Dendritic cell treated with granulocyte-macrophage colony-stimulating factor and Interleukin-4, amounts not matched to agents 40 ng/mL and 50 ng/mL, for 4 days (primary cell): ENCODE measurements at regions not wholly inside any gene's neighbourhood (a gene's known extent, or its start where the extent isn't known, plus 50 kb on each side); places are given as distances from the start of the nearest gene placed in this dataset.

ENCODE experiments used
- H3K27ac Mint-ChIP-seq: one replicate; pipeline ENCODE4 v1.8.0; 2022; ENCODE audit warnings: mild to moderate bottlenecking, mixed read lengths
- H3K27me3 Mint-ChIP-seq: one replicate; pipeline ENCODE4 v1.8.0; 2022; ENCODE audit warnings: mild to moderate bottlenecking, mixed read lengths
- H3K36me3 Mint-ChIP-seq: one replicate; pipeline ENCODE4 v1.8.0; 2022; ENCODE audit warnings: low read depth, mixed read lengths
- H3K4me1 Mint-ChIP-seq: one replicate; pipeline ENCODE4 v1.8.0; 2022; ENCODE audit warnings: low read depth, mixed read lengths
- H3K4me3 Mint-ChIP-seq: one replicate; pipeline ENCODE4 v1.8.0; 2022; ENCODE audit warnings: mild to moderate bottlenecking, moderate library complexity, mixed read lengths
- H3K9me3 Mint-ChIP-seq: one replicate; pipeline ENCODE4 v1.8.0; 2022; ENCODE audit warnings: mixed read lengths
- intact Hi-C: fragments of 100-400 bp; cut with micrococcal nuclease; formaldehyde crosslinking; loops from one replicate; pipeline ENCODE4 v1.15.0; 2022

DNA sequence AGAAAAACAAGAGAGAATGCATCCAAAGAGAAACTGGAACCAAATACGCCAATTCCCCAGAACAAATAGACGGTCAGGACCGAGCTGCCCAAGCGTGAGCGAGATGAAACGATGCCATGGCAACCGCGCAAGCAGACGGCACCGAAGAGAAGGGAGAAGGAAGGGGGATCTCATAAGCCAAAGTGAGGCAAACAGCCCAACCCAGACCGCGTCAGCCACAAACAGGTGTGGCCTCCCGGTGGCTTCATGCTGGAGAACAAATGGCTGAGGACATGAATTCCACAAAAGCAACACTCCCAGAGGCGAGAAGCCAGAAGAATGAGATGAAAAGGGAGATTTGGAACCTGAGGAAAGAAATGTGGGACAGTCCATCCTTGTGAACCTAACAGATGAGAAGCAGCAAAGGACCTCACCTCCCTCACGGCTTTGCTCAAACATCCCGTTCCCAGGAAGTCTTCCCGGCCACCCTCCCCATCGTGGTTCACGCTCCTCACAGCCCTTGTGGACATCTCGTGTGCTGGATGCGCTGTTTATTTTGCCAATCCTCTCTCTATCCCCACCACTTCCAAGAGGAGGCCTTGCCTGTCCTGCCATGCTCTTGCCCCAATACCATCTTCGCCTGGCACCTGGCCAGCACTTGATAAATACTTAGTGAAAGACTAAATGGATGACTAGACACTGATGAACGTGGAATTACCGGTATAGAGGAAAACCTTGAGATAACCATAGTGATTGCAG is 89.1 kb upstream of the RTL6 start:
- Mint-ChIP-seq H3K9me3 (peaks cover 8% of the 10 kb centered on the region), H3K4me1 (peaks cover 12% of the 10 kb centered on the region), H3K27ac (no peak overlapping the region), H3K27me3 (peaks cover 37% of the 10 kb centered on the region), H3K36me3 (no peaks in the 10 kb centered on the region), H3K4me3 (no peak overlapping the region)
- intact Hi-C loops, result no loop called here

- no peak overlapping the region for H3K27ac Mint-ChIP-seq
- peaks cover 7% of the 10 kb centered on the region for H3K4me1 Mint-ChIP-seq
- H3K36me3 Mint-ChIP-seq, result no peaks in the 10 kb centered on the region
- peaks cover 8% of the 10 kb centered on the region for H3K9me3 Mint-ChIP-seq
- intact Hi-C loops, result no loop called here
- H3K27me3 Mint-ChIP-seq, result peaks cover 39% of the 10 kb centered on the region
- H3K4me3 Mint-ChIP-seq, result no peak overlapping the region
Observed at GRCh38 chr22:44586351-44586990, 88.4 kb upstream of the RTL6 start.

- Mint-ChIP-seq H3K36me3 (no peaks in the 10 kb centered on the region), H3K27me3 (peaks cover 39% of the 10 kb centered on the region), H3K4me1 (peaks cover 7% of the 10 kb centered on the region), H3K27ac (no peak overlapping the region), H3K9me3 (peaks cover 8% of the 10 kb centered on the region), H3K4me3 (no peak overlapping the region)
- intact Hi-C loops, result no loop called here
Observed at GRCh38 chr22:44585559-44586350, 87.7 kb upstream of the RTL6 start.

GRCh38 chr22:44584256-44584902 is 86.3 kb upstream of the RTL6 start:
- Mint-ChIP-seq H3K27me3 (peaks cover 39% of the 10 kb centered on the region), H3K36me3 (no peaks in the 10 kb centered on the region), H3K9me3 (peaks cover 5% of the 10 kb centered on the region), H3K27ac (no peak overlapping the region), H3K4me3 (no peak overlapping the region), H3K4me1 (peaks cover 7% of the 10 kb centered on the region)
- intact Hi-C loops, result no loop called here

- Mint-ChIP-seq H3K4me1 (peaks cover 7% of the 10 kb centered on the region), H3K9me3 (no peaks in the 10 kb centered on the region), H3K4me3 (no peak overlapping the region), H3K27ac (no peak overlapping the region), H3K36me3 (no peaks in the 10 kb centered on the region), H3K27me3 (peaks cover 40% of the 10 kb centered on the region)
- intact Hi-C loops, result no loop called here
Observed at GRCh38 chr22:44583854-44584253, 85.8 kb upstream of the RTL6 start.

DNA sequence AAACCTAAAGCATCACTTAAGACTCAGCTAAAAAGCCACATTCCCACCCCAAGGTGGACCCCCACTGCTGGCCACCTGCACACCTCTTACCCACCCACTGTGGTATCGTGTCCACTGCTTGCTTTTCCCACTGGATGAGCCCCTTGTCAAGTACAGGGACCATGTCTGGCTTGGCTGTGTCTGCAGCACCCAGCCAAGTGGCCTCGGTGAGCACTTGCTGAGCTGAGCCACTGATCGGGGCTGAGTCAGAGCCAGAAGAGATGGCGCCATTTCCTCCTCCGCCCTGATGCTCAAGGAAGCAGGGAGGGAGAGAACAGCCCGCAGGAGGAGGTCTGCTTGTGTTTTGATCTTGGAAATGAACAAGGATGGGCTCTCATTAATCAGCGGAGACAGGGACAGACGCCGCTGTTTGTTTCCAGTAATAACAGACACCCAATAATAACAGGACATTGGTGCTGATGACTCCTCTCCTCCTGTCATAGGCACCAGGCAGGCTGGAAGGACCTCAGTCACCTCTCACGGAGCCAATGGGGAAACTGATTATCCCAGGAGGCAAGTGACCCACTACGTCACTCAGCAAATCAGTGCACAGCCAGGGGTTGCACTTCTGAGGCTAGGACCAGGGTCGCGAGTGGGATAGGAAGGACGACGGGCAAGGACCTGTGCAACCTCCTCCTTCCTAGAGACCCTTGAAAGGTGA is 85.2 kb upstream of the RTL6 start:
- intact Hi-C loops, result no loop called here
- H3K9me3 Mint-ChIP-seq, result no peaks in the 10 kb centered on the region
- peaks cover 7% of the 10 kb centered on the region for H3K4me1 Mint-ChIP-seq
- H3K4me3 Mint-ChIP-seq, result no peak overlapping the region
- H3K27me3 Mint-ChIP-seq, result peaks cover 44% of the 10 kb centered on the region
- no peaks in the 10 kb centered on the region for H3K36me3 Mint-ChIP-seq
- H3K27ac Mint-ChIP-seq, result no peak overlapping the region

DNA sequence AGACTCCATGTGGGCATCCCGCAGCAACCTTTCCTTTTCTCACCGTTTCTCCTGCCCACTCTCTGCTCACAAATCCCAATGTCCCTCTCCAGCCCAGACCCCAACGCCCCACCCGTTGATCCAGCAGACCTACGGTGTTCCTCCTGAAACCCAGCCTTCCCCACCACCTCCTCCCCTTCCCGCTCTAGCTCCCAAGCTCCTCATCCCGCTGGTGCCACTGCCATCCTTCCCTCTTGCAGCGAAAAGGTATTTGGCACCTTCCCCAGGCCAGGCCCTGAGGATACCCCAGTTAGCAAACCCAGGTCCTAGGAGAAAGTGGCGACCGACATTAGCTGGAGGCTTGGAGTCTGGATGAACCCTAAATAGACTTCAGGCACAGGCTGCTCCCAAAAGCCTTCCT is 84.0 kb upstream of the RTL6 start:
- no peak overlapping the region for H3K4me3 Mint-ChIP-seq
- no peaks in the 10 kb centered on the region for H3K36me3 Mint-ChIP-seq
- H3K27ac Mint-ChIP-seq, result no peak overlapping the region
- peaks cover 40% of the 10 kb centered on the region for H3K27me3 Mint-ChIP-seq
- no peaks in the 10 kb centered on the region for H3K9me3 Mint-ChIP-seq
- intact Hi-C loops, result no loop called here
- H3K4me1 Mint-ChIP-seq, result peaks cover 7% of the 10 kb centered on the region

GRCh38 chr22:44581096-44581435 is 83.0 kb upstream of the RTL6 start:
- Mint-ChIP-seq H3K36me3 (no peaks in the 10 kb centered on the region), H3K27ac (no peak overlapping the region), H3K4me3 (no peak overlapping the region), H3K9me3 (no peaks in the 10 kb centered on the region), H3K27me3 (peaks cover 35% of the 10 kb centered on the region), H3K4me1 (peaks cover 7% of the 10 kb centered on the region)
- intact Hi-C loops, result no loop called here

GRCh38 chr22:44580176-44581095 is 82.4 kb upstream of the RTL6 start:
- peaks cover 7% of the 10 kb centered on the region for H3K4me1 Mint-ChIP-seq
- intact Hi-C loops, result no loop called here

DNA sequence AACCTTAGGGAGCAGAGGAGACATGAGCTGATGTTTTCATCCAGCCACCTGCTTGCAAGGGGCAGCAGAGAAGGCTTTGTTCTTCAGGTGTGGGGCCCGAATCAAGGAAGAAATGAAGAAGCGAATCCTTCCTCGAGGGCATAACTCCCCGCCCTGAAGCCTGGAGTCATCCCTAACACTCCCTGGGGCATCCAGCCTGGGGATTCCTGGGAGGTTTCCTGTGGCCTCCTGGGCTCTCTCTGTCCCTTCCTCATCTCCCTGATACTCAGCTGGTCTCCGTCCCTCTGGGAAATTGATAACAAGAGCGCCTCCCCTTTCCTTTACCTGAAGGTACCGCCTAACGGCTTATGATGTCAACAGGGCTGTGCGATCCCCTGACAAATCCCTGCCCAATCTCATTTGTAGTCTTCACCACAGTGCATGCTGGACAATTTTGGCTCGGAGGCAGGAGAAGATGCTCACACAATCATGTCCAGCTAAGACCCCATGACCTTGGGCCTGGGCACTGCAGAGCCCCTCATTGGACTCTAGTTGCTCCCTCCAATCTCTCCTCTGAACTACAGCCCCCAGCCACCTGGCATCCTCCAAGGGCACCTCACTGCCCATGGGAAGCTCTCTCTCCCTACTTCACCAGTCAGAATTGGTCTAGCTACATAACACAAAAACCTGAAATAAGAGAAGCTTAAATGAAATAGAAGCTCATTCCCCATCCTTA is 80.6 kb upstream of the RTL6 start:
- intact Hi-C loops, result no loop called here
- H3K36me3 Mint-ChIP-seq, result no peaks in the 10 kb centered on the region
- H3K4me3 Mint-ChIP-seq, result no peak overlapping the region
- no peaks in the 10 kb centered on the region for H3K9me3 Mint-ChIP-seq
- H3K27me3 Mint-ChIP-seq, result peaks cover 18% of the 10 kb centered on the region
- H3K27ac Mint-ChIP-seq, result no peak overlapping the region
- H3K4me1 Mint-ChIP-seq, result peaks cover 7% of the 10 kb centered on the region

More at GRCh38 chr22:44580176-44581095, 82.4 kb upstream of the RTL6 start:
- Mint-ChIP-seq H3K4me3 (no peak overlapping the region), H3K27me3 (peaks cover 30% of the 10 kb centered on the region), H3K9me3 (no peaks in the 10 kb centered on the region), H3K36me3 (no peaks in the 10 kb centered on the region), H3K27ac (no peak overlapping the region)

DNA sequence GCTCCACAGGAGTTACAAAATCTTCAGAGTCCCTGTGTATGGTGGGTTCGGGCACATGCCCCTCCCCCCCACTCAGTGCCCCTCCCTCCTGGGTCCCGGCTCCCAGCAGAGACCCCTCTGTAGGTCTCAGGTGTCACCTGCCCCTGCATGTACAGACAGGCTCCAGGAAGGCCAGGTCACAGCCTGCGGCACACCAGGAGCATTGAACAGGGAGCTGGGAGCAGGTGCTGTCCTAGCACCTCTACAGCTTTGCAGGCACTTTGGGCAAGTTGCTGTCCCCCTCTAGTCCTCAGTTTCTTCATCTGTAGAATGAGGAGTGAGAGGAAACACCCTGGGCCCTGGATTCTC is 80.1 kb upstream of the RTL6 start:
- Mint-ChIP-seq H3K4me3 (no peak overlapping the region), H3K27me3 (peaks cover 18% of the 10 kb centered on the region), H3K9me3 (no peaks in the 10 kb centered on the region), H3K27ac (no peak overlapping the region), H3K4me1 (peaks cover 5% of the 10 kb centered on the region), H3K36me3 (no peaks in the 10 kb centered on the region)
- intact Hi-C loops, result no loop called here

DNA sequence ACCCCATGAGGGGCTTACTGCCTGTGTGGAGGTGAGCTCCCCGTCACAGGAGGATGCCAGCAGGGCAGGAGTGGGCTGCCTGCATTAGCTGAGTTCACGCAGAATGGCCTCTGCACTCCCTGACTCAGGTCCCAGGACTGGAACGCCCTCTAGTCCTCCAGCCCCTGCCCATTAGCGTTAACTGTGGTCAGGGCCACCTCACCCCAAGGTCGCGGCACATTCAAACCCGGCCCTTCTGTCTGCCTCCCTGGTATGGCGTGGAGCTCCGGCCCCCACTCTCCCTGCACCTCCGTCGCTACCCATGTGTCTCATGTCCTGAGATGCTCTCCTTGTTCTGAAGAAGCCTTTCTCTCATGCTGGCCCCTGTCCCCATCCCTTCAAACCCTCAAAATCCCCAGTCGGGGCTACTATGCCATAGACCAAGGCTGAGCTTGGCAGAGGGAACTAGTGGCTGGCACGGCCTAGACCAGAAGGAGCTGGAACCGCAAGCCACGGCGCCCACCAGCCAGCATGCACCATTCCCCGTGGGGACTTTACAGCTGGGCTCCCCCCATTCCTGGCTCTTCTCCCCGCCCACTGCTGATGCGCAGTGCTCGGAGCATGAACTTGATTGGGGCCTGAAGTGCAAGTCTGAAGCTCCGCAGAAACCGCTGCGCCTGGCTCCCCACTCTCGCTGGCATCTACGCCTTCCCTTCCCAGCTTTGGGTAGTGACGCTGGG is 79.5 kb upstream of the RTL6 start:
- H3K36me3 Mint-ChIP-seq, result no peaks in the 10 kb centered on the region
- no peaks in the 10 kb centered on the region for H3K9me3 Mint-ChIP-seq
- no peak overlapping the region for H3K27ac Mint-ChIP-seq
- no peaks in the 10 kb centered on the region for H3K4me1 Mint-ChIP-seq
- no peak overlapping the region for H3K4me3 Mint-ChIP-seq
- H3K27me3 Mint-ChIP-seq, result peaks cover 15% of the 10 kb centered on the region
- intact Hi-C loops, result no loop called here
